IMR-90 (cell line): ENCODE measurements at regions not wholly inside any gene's neighbourhood (a gene's known extent, or its start where the extent isn't known, plus 50 kb on each side); places are given as distances from the start of the nearest gene placed in this dataset.

ENCODE experiments used
- ATAC-seq: fragments of 200-7000 bp; cut with Tn5 transposase; 2 replicates; pipeline ENCODE4 v1.9.1; 2020; ENCODE audit warnings: low read depth, mild to moderate bottlenecking, moderate library complexity
- BruUV-seq: library from RNA; stranded (reverse); fragments of 400-500 nt; replicated peaks from 2 replicates; lab custom pipeline; 2021; lab: Mats Ljungman, UMichigan
- CTCF ChIA-PET: fragments of 300-600 bp; formaldehyde crosslinking; extraction: SDS; loops from one replicate; lab custom pipeline; 2021; ENCODE audit warnings: antibody characterized with exemption; lab: Yijun Ruan, JAX
- POLR2A ChIA-PET: fragments of 300-600 bp; sonication (Branson Sonifier 250); formaldehyde crosslinking; loops from one replicate; lab custom pipeline; 2022; ENCODE audit warnings: antibody characterized with exemption; ENCODE audit not compliant: unreplicated experiment; lab: Charles Lee
- DNase-seq: peaks from one replicate; pipeline ENCODE4 v3.0.0; 2013
- H2AFZ ChIP-seq: replicated peaks from 2 replicates; pipeline ENCODE3; 2013; ENCODE audit warnings: low read length, mild to moderate bottlenecking; ENCODE audit not compliant: poor library complexity
- H2AK5ac ChIP-seq: 2 replicates; pipeline ENCODE4 v1.6.1; 2013; ENCODE audit warnings: low read depth, low read length, inconsistent platforms
- H2AK9ac ChIP-seq: replicated peaks from 2 replicates; pipeline ENCODE3; 2013; ENCODE audit warnings: mild to moderate bottlenecking, low read depth, low read length, moderate library complexity; ENCODE audit not compliant: poor library complexity
- H2BK120ac ChIP-seq: 2 replicates; pipeline ENCODE4 v1.6.1; 2013; ENCODE audit warnings: low read depth, low read length, inconsistent platforms
- H2BK15ac ChIP-seq: 3 replicates; pipeline ENCODE4 v1.6.1; 2013; ENCODE audit warnings: low read depth, low read length, inconsistent platforms
- H2BK20ac ChIP-seq: 2 replicates; pipeline ENCODE4 v1.6.1; 2013; ENCODE audit warnings: low read depth, mild to moderate bottlenecking, inconsistent platforms, low read length, moderate library complexity
- H2BK5ac ChIP-seq: 2 replicates; pipeline ENCODE4 v1.6.1; 2013; ENCODE audit warnings: mild to moderate bottlenecking, low read depth, low read length, inconsistent platforms; ENCODE audit not compliant: poor library complexity, severe bottlenecking
- H3K14ac ChIP-seq: replicated peaks from 2 replicates; pipeline ENCODE4 v1.6.1; 2013; ENCODE audit warnings: low read depth, low read length, inconsistent platforms
- H3K18ac ChIP-seq: 2 replicates; pipeline ENCODE4 v1.6.1; 2013; ENCODE audit warnings: low read depth, low read length, control low read depth
- H3K23ac ChIP-seq: 2 replicates; pipeline ENCODE4 v1.6.1; 2013; ENCODE audit warnings: low read depth, low read length, inconsistent platforms
- H3K27ac ChIP-seq: 2 replicates; pipeline ENCODE4 v1.5.1; 2013; ENCODE audit warnings: mild to moderate bottlenecking, control low read depth, low read length; ENCODE audit not compliant: insufficient read depth
- H3K27me3 ChIP-seq: 2 replicates; pipeline ENCODE4 v1.6.1; 2013; ENCODE audit warnings: low read length; ENCODE audit not compliant: control insufficient read depth, insufficient read depth
- H3K36me3 ChIP-seq: 2 replicates; pipeline ENCODE4 v1.6.1; 2013; ENCODE audit warnings: low read length, mixed read lengths; ENCODE audit not compliant: control insufficient read depth, insufficient read depth
- H3K4ac ChIP-seq: 2 replicates; pipeline ENCODE4 v1.6.1; 2013; ENCODE audit warnings: low read depth, low read length, inconsistent platforms
- H3K4me1 ChIP-seq: 2 replicates; pipeline ENCODE4 v1.6.1; 2013; ENCODE audit warnings: low read length, mixed read lengths; ENCODE audit not compliant: control insufficient read depth, insufficient read depth
- H3K4me2 ChIP-seq: 2 replicates; pipeline ENCODE4 v1.6.1; 2013; ENCODE audit warnings: low read depth, mild to moderate bottlenecking, control low read depth, low read length, moderate library complexity
- H3K4me3 ChIP-seq: 2 replicates; pipeline ENCODE4 v1.5.1; 2013; ENCODE audit warnings: low read depth, mild to moderate bottlenecking, control low read depth, low read length, moderate library complexity; ENCODE audit not compliant: insufficient read depth
- H3K56ac ChIP-seq: 2 replicates; pipeline ENCODE4 v1.6.1; 2013; ENCODE audit warnings: low read length, inconsistent platforms; ENCODE audit not compliant: insufficient read depth; ENCODE audit errors: extremely low read depth
- H3K79me1 ChIP-seq, 2 experiments: 2 replicates each; pipeline ENCODE4 v1.6.1; 2013; ENCODE audit warnings: low read length in 2 of 2, inconsistent platforms in 1 of 2, low read depth in 1 of 2
- H3K9ac ChIP-seq: 2 replicates; pipeline ENCODE4 v1.6.1; 2013; ENCODE audit warnings: low read depth, low read length, control low read depth
- H3K9me1 ChIP-seq: 2 replicates; pipeline ENCODE4 v1.6.1; 2013; ENCODE audit warnings: low read length, inconsistent platforms; ENCODE audit not compliant: insufficient read depth
- H3K9me3 ChIP-seq: 2 replicates; pipeline ENCODE4 v1.6.1; 2013; ENCODE audit warnings: low read length; ENCODE audit not compliant: control insufficient read depth, insufficient read depth
- H4K20me1 ChIP-seq: 2 replicates; pipeline ENCODE4 v1.6.1; 2013; ENCODE audit warnings: low read length, inconsistent platforms; ENCODE audit not compliant: insufficient read depth
- H4K5ac ChIP-seq: 2 replicates; pipeline ENCODE4 v1.6.1; 2013; ENCODE audit warnings: mild to moderate bottlenecking, low read depth, low read length, control low read depth
- H4K8ac ChIP-seq, 2 experiments: 2 replicates each; pipeline ENCODE4 v1.6.1; 2013; ENCODE audit warnings: low read depth in 2 of 2, low read length in 2 of 2, control low read depth in 1 of 2, inconsistent platforms in 1 of 2
- H4K91ac ChIP-seq: 2 replicates; pipeline ENCODE4 v1.6.1; 2013; ENCODE audit warnings: low read depth, low read length, inconsistent platforms; ENCODE audit not compliant: insufficient read depth
- CEBPB ChIP-seq: IDR thresholded peaks from 2 replicates; pipeline ENCODE4 v1.6.1; 2012; ENCODE audit warnings: low read depth, low read length, improper control_type of control experiment
- FOS ChIP-seq: fragments of 150-350 bp; IDR thresholded peaks from 2 replicates; pipeline ENCODE4 v1.6.1; 2016; ENCODE audit warnings: low read depth, low read length
- MAFK ChIP-seq: IDR thresholded peaks from 2 replicates; pipeline ENCODE4 v1.6.1; 2012; ENCODE audit warnings: low read depth, low read length, improper control_type of control experiment
- MAZ ChIP-seq: IDR thresholded peaks from 2 replicates; pipeline ENCODE4 v1.6.1; 2012; ENCODE audit warnings: low read depth, mild to moderate bottlenecking, low read length, improper control_type of control experiment, moderate library complexity, borderline replicate concordance
- MXI1 ChIP-seq: IDR thresholded peaks from 2 replicates; pipeline ENCODE4 v1.6.1; 2012; ENCODE audit warnings: low read depth, mild to moderate bottlenecking, low read length, moderate library complexity, borderline replicate concordance
- RAD21 ChIP-seq: IDR thresholded peaks from 2 replicates; pipeline ENCODE4 v1.6.1; 2012; ENCODE audit warnings: low read length, improper control_type of control experiment
- WGBS, 2 experiments: methylation state at CpG; one replicate each; pipeline versions ENCODE4 v1.1.5 to v1.1.7; 2013; ENCODE audit warnings: missing lambda C conversion rate in 2 of 2; ENCODE audit not compliant: insufficient read length in 1 of 2; ENCODE audit errors: extremely low coverage in 2 of 2; 5-methylcytosine and 5-hydroxymethylcytosine counted together
- dilution Hi-C: fragments of 300-500 bp; cut with HindIII; formaldehyde crosslinking; loops from one replicate; pipeline ENCODE4 v1.14.3; 2018; ENCODE audit warnings: low sequenced_read_pairs; ENCODE audit not compliant: unreplicated experiment
- in situ Hi-C: fragments of 300-500 bp; cut with MboI; formaldehyde crosslinking; loops from 3 replicates; pipeline ENCODE4 v1.14.3; 2019; ENCODE audit warnings: low sequenced_read_pairs, inconsistent platforms, mixed read lengths
- intact Hi-C: fragments of 100-400 bp; cut with micrococcal nuclease; formaldehyde crosslinking; loops from 2 replicates; pipeline ENCODE4 v1.10.0; 2022

DNA sequence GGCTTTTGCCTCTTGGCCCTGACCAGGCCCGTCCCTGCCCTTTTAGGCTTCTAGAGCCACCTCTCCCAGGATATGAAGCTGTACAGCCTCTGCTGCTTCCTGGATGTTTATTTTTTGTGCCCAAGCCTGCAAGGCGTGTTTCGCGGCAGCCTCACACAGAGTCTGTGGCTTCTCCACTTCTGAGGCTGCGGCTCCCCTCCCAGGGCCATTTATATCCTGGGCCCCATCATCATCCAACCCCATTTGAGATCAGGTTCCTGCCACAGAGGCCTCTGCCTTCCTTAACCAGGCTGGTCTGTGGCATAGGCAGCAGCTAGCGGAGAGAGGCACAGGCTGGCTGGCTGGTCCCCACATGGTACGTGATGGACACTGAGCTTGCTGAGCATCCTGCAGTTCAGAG lies 114.1 kb upstream of the PWP1 start:
- Histone ChIP-seq H3K27ac (no peak overlapping the region), H4K91ac (no peak overlapping the region), H2BK5ac (no peak overlapping the region), H3K23ac (no peak overlapping the region), H2AFZ (peak overlapping the region; percentile 24), H3K14ac (no peak overlapping the region), H3K4me2 (no peak overlapping the region), H2BK120ac (no peak overlapping the region), H3K9me1 (no peaks in the 10 kb centered on the region), H2AK5ac (no peak overlapping the region), H2BK15ac (no peak overlapping the region), H3K9me3 (no peaks in the 10 kb centered on the region), H3K4me1 (peaks cover 2% of the 10 kb centered on the region; the same call in 1 of the 2 replicates), H3K36me3 (no peaks in the 10 kb centered on the region), H3K18ac (no peak overlapping the region), H2AK9ac (peak overlapping the region; percentile 8), H3K79me1 (no peaks in the 10 kb centered on the region), H4K20me1 (no peaks in the 10 kb centered on the region), H3K4ac (no peak overlapping the region), H3K27me3 (no peaks in the 10 kb centered on the region), H4K8ac (no peak overlapping the region), H3K9ac (no peak overlapping the region), H3K56ac (no peak overlapping the region), H4K5ac (no peak overlapping the region), H2BK20ac (no peak overlapping the region), H3K4me3 (no peak overlapping the region)
- TF ChIP-seq RAD21: no peak
- TF ChIP-seq MAZ: no peak
- no peak for TF ChIP-seq MXI1
- no peak for TF ChIP-seq MAFK
- no peak for TF ChIP-seq FOS
- no peak for TF ChIP-seq CEBPB
- BruUV-seq: no TSS peak
- no peak for ATAC-seq
- ChIA-PET CTCF (no interaction called here), POLR2A (no interaction called here)
- intact Hi-C loops (no loop called here), dilution Hi-C loops (no loop called here), in situ Hi-C loops (no loop called here)
- DNase-seq: no peak
- 80% methylated on average over 2 of the region's 7 CpGs; no CpG with 5 or more reads in 1 of the 2 experiments for WGBS, 2 experiments
